Trophoblast cell (in vitro differentiated cells and primary cell): ENCODE measurements at regions not wholly inside any gene's neighbourhood (a gene's known extent, or its start where the extent isn't known, plus 50 kb on each side); places are given as distances from the start of the nearest gene placed in this dataset.

Experiments used
- DNase-seq, 2 donors: peaks; one replicate each; pipeline ENCODE4 v3.0.0-alpha.2; 2016
- H2AFZ ChIP-seq: 2 replicates; pipeline ENCODE4 v1.6.1; 2013; ENCODE audit warnings: low read length, moderate library complexity, mild to moderate bottlenecking; ENCODE audit not compliant: insufficient read depth, poor library complexity
- H2AK5ac ChIP-seq: 2 replicates; pipeline ENCODE4 v1.6.1; 2013; ENCODE audit warnings: mild to moderate bottlenecking, low read length
- H2BK120ac ChIP-seq: 2 replicates; pipeline ENCODE4 v1.6.1; 2013; ENCODE audit warnings: low read length, mild to moderate bottlenecking, moderate library complexity; ENCODE audit not compliant: insufficient read depth, poor library complexity
- H2BK12ac ChIP-seq: 2 replicates; pipeline ENCODE4 v1.6.1; 2013; ENCODE audit warnings: mild to moderate bottlenecking, low read length, moderate library complexity
- H2BK5ac ChIP-seq: 2 replicates; pipeline ENCODE4 v1.6.1; 2013; ENCODE audit warnings: low read length, low read depth, moderate library complexity, mild to moderate bottlenecking; ENCODE audit not compliant: poor library complexity
- H3K14ac ChIP-seq: 2 replicates; pipeline ENCODE4 v1.6.1; 2013; ENCODE audit warnings: mild to moderate bottlenecking, low read length
- H3K18ac ChIP-seq: 2 replicates; pipeline ENCODE4 v1.6.1; 2013; ENCODE audit warnings: mild to moderate bottlenecking, low read length
- H3K23ac ChIP-seq: 2 replicates; pipeline ENCODE4 v1.6.1; 2013; ENCODE audit warnings: low read length
- H3K27ac ChIP-seq: 2 replicates; pipeline ENCODE4 v1.5.1; 2013; ENCODE audit warnings: low read depth, mild to moderate bottlenecking, inconsistent platforms, low read length, moderate library complexity
- H3K27me3 ChIP-seq: 2 replicates; pipeline ENCODE4 v1.6.1; 2013; ENCODE audit warnings: inconsistent platforms, mild to moderate bottlenecking, low read length, moderate library complexity; ENCODE audit not compliant: insufficient read depth
- H3K36me3 ChIP-seq, 2 experiments: 1 replicate in 1 of 2; 2 replicates in 1 of 2; pipeline ENCODE4 v1.6.1; 2013; ENCODE audit warnings: low read length in 2 of 2, mild to moderate bottlenecking in 2 of 2, moderate library complexity in 1 of 2; ENCODE audit not compliant: insufficient read depth in 2 of 2, control insufficient read depth in 1 of 2
- H3K4ac ChIP-seq: 2 replicates; pipeline ENCODE4 v1.6.1; 2013; ENCODE audit warnings: low read depth, mild to moderate bottlenecking, low read length, moderate library complexity
- H3K4me1 ChIP-seq, 2 experiments: 1 replicate in 1 of 2; 2 replicates in 1 of 2; pipeline ENCODE4 v1.6.1; 2013; ENCODE audit warnings: low read length in 2 of 2, mild to moderate bottlenecking in 2 of 2, moderate library complexity in 1 of 2; ENCODE audit not compliant: insufficient read depth in 2 of 2, control insufficient read depth in 1 of 2
- H3K4me2 ChIP-seq: 2 replicates; pipeline ENCODE4 v1.6.1; 2013; ENCODE audit warnings: inconsistent platforms, mild to moderate bottlenecking, low read length, moderate library complexity
- H3K4me3 ChIP-seq: 2 replicates; pipeline ENCODE4 v1.5.1; 2013; ENCODE audit warnings: mild to moderate bottlenecking, low read depth, low read length, inconsistent platforms
- H3K79me1 ChIP-seq: one replicate; pipeline ENCODE4 v1.6.1; 2013; ENCODE audit warnings: low read length
- H3K79me2 ChIP-seq: 2 replicates; pipeline ENCODE4 v1.6.1; 2013; ENCODE audit warnings: low read length, mild to moderate bottlenecking; ENCODE audit not compliant: control insufficient read depth, insufficient read depth, poor library complexity
- H3K9ac ChIP-seq: 2 replicates; pipeline ENCODE4 v1.6.1; 2013; ENCODE audit warnings: mild to moderate bottlenecking, low read length
- H3K9me3 ChIP-seq: 2 replicates; pipeline ENCODE4 v1.6.1; 2013; ENCODE audit warnings: low read depth, mild to moderate bottlenecking, control low read depth, inconsistent platforms, low read length; ENCODE audit not compliant: insufficient read depth
- H4K12ac ChIP-seq: 2 replicates; pipeline ENCODE4 v1.6.1; 2013; ENCODE audit warnings: low read depth, mild to moderate bottlenecking, low read length, moderate library complexity
- H4K8ac ChIP-seq: 2 replicates; pipeline ENCODE4 v1.6.1; 2013; ENCODE audit warnings: low read depth, mild to moderate bottlenecking, low read length, moderate library complexity
- H4K91ac ChIP-seq: one replicate; pipeline ENCODE4 v1.6.1; 2013; ENCODE audit warnings: low read depth, mild to moderate bottlenecking, low read length, moderate library complexity
- WGBS: extraction: QIAGEN DNeasy Blood & Tissue Kit; methylation state at CpG from one replicate; pipeline ENCODE4 v1.1.7; 2013; ENCODE audit warnings: missing lambda C conversion rate; ENCODE audit not compliant: insufficient read length, insufficient coverage; ENCODE audit errors: extremely low coverage; 5-methylcytosine and 5-hydroxymethylcytosine counted together

- WGBS = no CpG with 5 or more reads among the region's 2 CpGs
- H3K36me3 ChIP-seq = no peaks in the 10 kb centered on the region
- no peak overlapping the region for H4K12ac ChIP-seq
Observed at GRCh38 chr20:22005535-22005934, 300.1 kb downstream of the PAX1 start.

DNA sequence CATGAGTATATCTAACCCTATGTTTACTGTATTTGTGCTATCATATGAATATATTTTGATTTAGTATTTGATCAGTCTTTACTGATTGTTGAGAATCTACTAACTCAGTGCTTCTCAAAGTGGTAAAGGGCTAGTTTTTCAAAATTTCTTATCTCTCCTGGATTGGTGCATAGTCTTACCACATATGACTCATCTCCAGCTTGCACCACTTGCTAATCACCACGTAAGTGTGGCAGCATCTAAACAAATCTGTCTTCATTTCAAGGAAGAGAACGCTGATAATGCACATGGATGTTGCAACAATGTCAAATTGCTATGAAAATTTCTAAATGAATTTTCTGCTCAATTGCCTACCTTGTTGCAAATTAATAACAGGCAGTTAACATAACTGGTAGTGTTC lies 299.5 kb downstream of the PAX1 start:
- Histone ChIP-seq H3K79me1 (no peaks in the 10 kb centered on the region), H3K27ac (no peak overlapping the region), H2AFZ (no peak overlapping the region), H3K9me3 (peaks cover 2% of the 10 kb centered on the region), H2BK5ac (no peak overlapping the region), H4K8ac (no peak overlapping the region), H3K79me2 (no peaks in the 10 kb centered on the region), H4K91ac (no peak overlapping the region), H3K4ac (no peak overlapping the region), H3K23ac (no peak overlapping the region), H3K14ac (no peak overlapping the region), H3K27me3 (no peaks in the 10 kb centered on the region), H3K4me1 (no peaks in the 10 kb centered on the region), H3K18ac (no peak overlapping the region), H2AK5ac (no peak overlapping the region), H3K4me3 (no peak overlapping the region), H2BK120ac (no peak overlapping the region), H4K12ac (no peak overlapping the region), H3K4me2 (no peak overlapping the region), H2BK12ac (no peak overlapping the region), H3K36me3 (no peaks in the 10 kb centered on the region), H3K9ac (no peak overlapping the region)
- peak in 1 of 2 donors; percentile 1 for DNase-seq
- WGBS = no CpG with 5 or more reads among the region's 2 CpGs

More at GRCh38 chr20:22005535-22005934, 300.1 kb downstream of the PAX1 start:
- Histone ChIP-seq H2BK12ac (no peak overlapping the region), H3K27ac (no peak overlapping the region), H3K4me2 (no peak overlapping the region), H2AK5ac (no peak overlapping the region), H2BK5ac (no peak overlapping the region), H2BK120ac (no peak overlapping the region), H3K9ac (no peak overlapping the region), H3K18ac (no peak overlapping the region), H3K4me3 (no peak overlapping the region), H3K79me2 (no peaks in the 10 kb centered on the region), H4K8ac (no peak overlapping the region), H3K79me1 (no peaks in the 10 kb centered on the region), H3K4me1 (no peaks in the 10 kb centered on the region), H3K23ac (no peak overlapping the region), H4K91ac (no peak overlapping the region), H3K4ac (no peak overlapping the region), H3K9me3 (peaks cover 2% of the 10 kb centered on the region), H2AFZ (no peak overlapping the region), H3K27me3 (no peaks in the 10 kb centered on the region), H3K14ac (no peak overlapping the region)
- no peak for DNase-seq

GRCh38 chr20:22003680-22004079 lies 298.2 kb downstream of the PAX1 start:
- Histone ChIP-seq H3K18ac (no peak overlapping the region), H2BK12ac (no peak overlapping the region), H3K14ac (no peak overlapping the region), H3K27me3 (no peaks in the 10 kb centered on the region), H2AFZ (no peak overlapping the region), H2AK5ac (no peak overlapping the region), H4K8ac (no peak overlapping the region), H3K4ac (no peak overlapping the region), H4K12ac (no peak overlapping the region), H2BK5ac (no peak overlapping the region), H3K23ac (no peak overlapping the region), H3K9ac (no peak overlapping the region), H3K36me3 (no peaks in the 10 kb centered on the region), H3K9me3 (no peaks in the 10 kb centered on the region), H3K4me1 (no peaks in the 10 kb centered on the region), H3K4me3 (no peak overlapping the region), H3K79me1 (no peaks in the 10 kb centered on the region), H3K27ac (no peak overlapping the region), H3K4me2 (no peak overlapping the region), H3K79me2 (no peaks in the 10 kb centered on the region), H2BK120ac (no peak overlapping the region), H4K91ac (no peak overlapping the region)
- DNase-seq = no peak

DNA sequence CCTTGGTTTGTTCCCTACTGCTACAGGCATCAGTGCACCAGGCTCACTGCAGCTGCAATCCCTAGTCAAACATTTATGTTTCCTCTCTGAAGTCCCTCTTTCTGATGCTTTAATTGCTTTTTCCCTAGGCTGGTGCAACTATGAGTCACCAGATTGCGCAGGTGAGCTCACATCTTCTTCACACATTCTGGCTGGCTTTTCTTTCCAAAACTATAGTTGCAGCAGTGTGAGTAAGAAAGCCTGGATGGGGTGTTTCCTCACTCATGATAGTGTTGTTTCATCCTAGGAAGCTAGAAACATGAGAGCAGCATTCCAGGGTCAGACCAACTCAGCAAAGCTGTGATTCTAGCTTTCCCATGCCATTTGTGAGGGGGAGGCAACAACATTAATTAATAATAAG lies 296.4 kb downstream of the PAX1 start:
- no peak overlapping the region for H3K14ac ChIP-seq
- no peak for DNase-seq
- H2AK5ac ChIP-seq = no peak overlapping the region
- H3K4me3 ChIP-seq = no peak overlapping the region
- H3K18ac ChIP-seq = no peak overlapping the region
- no peaks in the 10 kb centered on the region for H3K27me3 ChIP-seq
- no peak overlapping the region for H2AFZ ChIP-seq
- H2BK120ac ChIP-seq = no peak overlapping the region
- no peak overlapping the region for H4K91ac ChIP-seq
- H2BK5ac ChIP-seq = no peak overlapping the region
- no peak overlapping the region for H3K23ac ChIP-seq
- H3K4ac ChIP-seq = no peak overlapping the region
- H3K4me2 ChIP-seq = no peak overlapping the region
- no peaks in the 10 kb centered on the region for H3K36me3 ChIP-seq
- H3K79me1 ChIP-seq = no peaks in the 10 kb centered on the region
- no peak overlapping the region for H4K8ac ChIP-seq
- H3K4me1 ChIP-seq = no peaks in the 10 kb centered on the region
- no peaks in the 10 kb centered on the region for H3K79me2 ChIP-seq
- H3K9ac ChIP-seq = no peak overlapping the region
- H4K12ac ChIP-seq = no peak overlapping the region
- no peak overlapping the region for H2BK12ac ChIP-seq
- no peaks in the 10 kb centered on the region for H3K9me3 ChIP-seq
- no peak overlapping the region for H3K27ac ChIP-seq
- WGBS = no CpG with 5 or more reads among the region's 1 CpG
